ENCODE measurements at regions not wholly inside any gene's neighbourhood (a gene's known extent, or its start where the extent isn't known, plus 50 kb on each side); places are given as distances from the start of the nearest gene placed in this dataset.
"Not testable (repeated sequence)": the region's sequence is repeated elsewhere in the genome, so short reads cannot be mapped to it uniquely, and the experiment has no call there.

- H3K27ac ChIP-seq = no peak overlapping the region
- no peak overlapping the region for H3K9ac ChIP-seq
- H3K4me1 ChIP-seq = no peaks in the 10 kb centered on the region
- no peaks in the 10 kb centered on the region for H3K36me3 ChIP-seq
- no peak overlapping the region for H3K4me3 ChIP-seq
- H3K9me3 ChIP-seq = no peaks in the 10 kb centered on the region
- H3K27me3 ChIP-seq = no peaks in the 10 kb centered on the region
- TF ChIP-seq Cebpa-rat (IDR thresholded peaks at IDR 0.05) = no peak
- no peak overlapping the region for H3K4me2 ChIP-seq
- no peaks in the 10 kb centered on the region for H4K20me1 ChIP-seq
These were observed 92.6 kb upstream of the CREB1 start for GRCh38 chr2:207437136-207437523.

GRCh38 chr2:207437524-207438143 lies 92.1 kb upstream of the CREB1 start:
- H3K27ac ChIP-seq = no peak overlapping the region
- no peaks in the 10 kb centered on the region for H3K9me3 ChIP-seq
- TF ChIP-seq Cebpa-rat (IDR thresholded peaks at IDR 0.05) = no peak
- no peak overlapping the region for H3K4me3 ChIP-seq
- no peaks in the 10 kb centered on the region for H3K27me3 ChIP-seq
- H3K36me3 ChIP-seq = no peaks in the 10 kb centered on the region
- no peaks in the 10 kb centered on the region for H3K4me1 ChIP-seq
- no peak overlapping the region for H3K9ac ChIP-seq
- no peak overlapping the region for H3K4me2 ChIP-seq
- no peaks in the 10 kb centered on the region for H4K20me1 ChIP-seq

DNA sequence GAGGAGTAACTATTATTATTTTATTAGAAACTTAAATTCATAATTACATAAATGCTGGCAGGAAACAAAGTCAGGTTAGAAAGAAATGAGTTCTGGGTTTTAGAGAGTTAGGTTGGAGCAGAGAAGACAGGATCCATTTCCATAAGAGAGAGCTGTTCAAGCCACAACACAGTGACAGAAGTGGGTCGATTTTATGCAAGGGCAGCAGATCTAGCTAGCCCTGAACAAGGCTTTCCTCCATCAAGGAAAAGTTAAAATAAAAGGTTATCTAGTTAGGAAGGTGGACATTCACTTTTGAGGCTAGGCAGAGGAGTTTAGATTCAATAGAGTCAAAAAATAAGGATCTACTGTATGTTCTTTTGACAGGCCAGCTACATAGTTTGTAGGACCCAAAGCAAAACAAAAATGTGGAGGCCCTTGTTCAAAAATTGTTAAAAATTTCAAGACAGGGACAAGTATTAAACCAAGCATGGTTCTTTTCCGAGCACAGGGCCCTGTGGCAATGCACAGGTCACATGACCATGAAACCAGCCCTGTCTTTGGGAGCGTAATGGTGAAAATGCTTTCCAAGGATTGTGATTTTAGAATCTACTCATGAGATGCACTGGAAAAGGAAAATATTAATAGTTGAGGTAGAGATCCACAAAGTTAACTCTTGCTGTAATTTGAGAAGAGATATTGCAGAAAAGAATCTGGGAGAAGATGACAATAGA lies 91.2 kb upstream of the CREB1 start:
- no peak overlapping the region for H3K4me2 ChIP-seq
- H3K9me3 ChIP-seq = no peaks in the 10 kb centered on the region
- H4K20me1 ChIP-seq = no peaks in the 10 kb centered on the region
- H3K4me3 ChIP-seq = no peak overlapping the region
- no peaks in the 10 kb centered on the region for H3K4me1 ChIP-seq
- TF ChIP-seq Cebpa-rat (IDR thresholded peaks at IDR 0.05) = no peak
- no peaks in the 10 kb centered on the region for H3K27me3 ChIP-seq
- H3K9ac ChIP-seq = no peak overlapping the region
- H3K36me3 ChIP-seq = no peaks in the 10 kb centered on the region
- no peak overlapping the region for H3K27ac ChIP-seq

GRCh38 chr2:207439881-207440280 lies 89.9 kb upstream of the CREB1 start:
- not testable (repeated sequence) for H3K27me3 ChIP-seq, H3K9me3 ChIP-seq, H4K20me1 ChIP-seq, H3K4me3 ChIP-seq, H3K36me3 ChIP-seq, H3K27ac ChIP-seq, H3K4me1 ChIP-seq, H3K4me2 ChIP-seq, H3K9ac ChIP-seq

DNA sequence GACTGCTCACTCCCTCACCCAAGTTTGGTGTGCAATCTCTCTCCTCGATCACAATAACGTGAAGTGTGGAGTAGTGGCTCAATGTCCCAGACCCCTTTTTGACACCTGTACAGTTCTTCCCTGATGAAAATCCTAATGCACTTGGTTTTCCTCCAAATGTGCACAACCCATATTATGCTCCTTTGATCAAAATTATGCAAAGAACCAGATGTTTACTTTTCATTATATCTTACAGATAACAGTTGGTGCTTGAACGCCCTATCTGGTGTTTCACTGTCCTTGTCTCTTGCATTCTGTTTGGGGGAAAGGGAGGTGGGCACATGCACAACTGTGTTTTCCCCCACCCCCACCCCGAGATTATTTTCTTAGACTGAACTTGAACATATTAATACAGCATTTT lies 85.0 kb upstream of the CREB1 start:
- no peaks in the 10 kb centered on the region for H3K36me3 ChIP-seq
- H3K4me3 ChIP-seq = no peak overlapping the region
- no peak overlapping the region for H3K9ac ChIP-seq
- H4K20me1 ChIP-seq = no peaks in the 10 kb centered on the region
- H3K27me3 ChIP-seq = no peaks in the 10 kb centered on the region
- H3K9me3 ChIP-seq = no peaks in the 10 kb centered on the region
- no peaks in the 10 kb centered on the region for H3K4me1 ChIP-seq
- no peak overlapping the region for H3K27ac ChIP-seq
- H3K4me2 ChIP-seq = no peak overlapping the region
- no peak for TF ChIP-seq Cebpa-rat (IDR thresholded peaks at IDR 0.05)

DNA sequence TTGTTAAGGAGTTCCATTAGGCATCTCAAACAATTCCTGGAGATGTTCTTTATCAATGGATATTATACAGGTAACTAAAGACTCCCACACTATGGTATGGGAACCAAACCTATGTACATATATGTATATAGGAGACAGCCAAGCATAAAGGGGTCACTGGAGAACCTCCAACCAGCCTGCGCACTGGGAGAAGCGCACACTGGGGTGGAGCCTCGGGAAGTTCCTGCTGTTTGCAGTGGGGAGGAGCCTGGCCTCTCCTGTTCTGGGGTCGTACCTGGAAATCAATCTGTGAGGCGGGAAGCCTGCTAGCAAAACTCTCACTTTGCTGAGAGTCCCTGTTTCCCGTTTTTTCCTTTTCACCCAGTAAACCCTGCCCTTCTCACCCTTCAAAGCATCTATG lies 83.1 kb upstream of the CREB1 start:
- no peak for TF ChIP-seq Cebpa-rat (IDR thresholded peaks at IDR 0.05)
- Histone ChIP-seq H3K9ac (no peak overlapping the region), H3K4me3 (no peak overlapping the region), H3K27me3 (no peaks in the 10 kb centered on the region), H3K4me2 (no peak overlapping the region), H3K36me3 (no peaks in the 10 kb centered on the region), H3K9me3 (no peaks in the 10 kb centered on the region), H3K27ac (no peak overlapping the region), H3K4me1 (no peaks in the 10 kb centered on the region), H4K20me1 (no peaks in the 10 kb centered on the region)

DNA sequence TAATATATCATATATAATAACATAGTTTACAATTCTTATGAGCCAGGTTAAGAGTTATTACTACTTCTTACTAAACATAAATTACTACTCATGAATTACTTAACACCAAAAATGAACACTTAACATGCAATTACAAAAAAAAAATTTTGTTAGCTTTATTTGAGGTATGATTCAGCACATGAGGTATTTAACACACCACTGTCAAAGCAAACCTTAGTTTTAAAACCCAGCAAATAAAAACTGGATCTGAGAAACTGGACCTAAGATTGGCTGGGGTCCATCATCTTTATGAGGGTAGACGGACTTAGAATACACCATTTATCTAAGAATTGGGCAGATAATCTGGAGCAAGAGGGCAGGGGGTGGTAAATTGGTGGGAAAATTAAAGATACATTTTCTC lies 81.8 kb upstream of the CREB1 start:
- no peaks in the 10 kb centered on the region for H3K36me3 ChIP-seq
- no peaks in the 10 kb centered on the region for H3K27me3 ChIP-seq
- no peaks in the 10 kb centered on the region for H3K9me3 ChIP-seq
- no peak for TF ChIP-seq Cebpa-rat (IDR thresholded peaks at IDR 0.05)
- no peak overlapping the region for H3K4me2 ChIP-seq
- no peaks in the 10 kb centered on the region for H4K20me1 ChIP-seq
- no peak overlapping the region for H3K4me3 ChIP-seq
- no peak overlapping the region for H3K9ac ChIP-seq
- no peaks in the 10 kb centered on the region for H3K4me1 ChIP-seq
- no peak overlapping the region for H3K27ac ChIP-seq

DNA sequence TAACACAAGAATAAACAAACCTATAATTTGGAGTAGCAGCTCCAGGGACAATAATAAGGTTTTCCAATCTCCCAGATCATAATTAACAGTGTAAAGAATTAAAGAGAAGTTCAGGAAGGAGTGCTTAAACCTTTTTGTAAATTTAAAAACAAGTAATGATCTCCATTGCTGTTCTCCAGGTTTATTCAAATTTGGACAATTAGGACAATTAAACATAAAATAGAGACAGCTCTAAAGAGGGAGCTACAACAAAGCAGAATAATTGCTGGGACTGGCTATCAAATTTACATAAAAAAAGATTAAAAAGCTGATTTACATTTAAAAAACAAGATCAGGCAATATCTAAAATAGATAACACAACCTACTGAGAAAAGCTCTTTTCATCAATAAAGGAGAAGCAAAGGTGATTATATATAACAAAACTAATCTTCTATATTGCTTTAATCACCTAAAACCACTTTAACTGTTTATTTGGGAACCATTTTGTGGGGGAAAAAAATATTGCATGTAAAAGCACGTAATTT lies 80.1 kb upstream of the CREB1 start:
- Histone ChIP-seq H3K4me3 (no peak overlapping the region), H3K27me3 (no peaks in the 10 kb centered on the region), H3K4me2 (no peak overlapping the region), H4K20me1 (no peaks in the 10 kb centered on the region), H3K4me1 (no peaks in the 10 kb centered on the region), H3K27ac (no peak overlapping the region), H3K9ac (no peak overlapping the region), H3K9me3 (no peaks in the 10 kb centered on the region), H3K36me3 (no peaks in the 10 kb centered on the region)
- TF ChIP-seq Cebpa-rat (IDR thresholded peaks at IDR 0.05) = no peak

DNA sequence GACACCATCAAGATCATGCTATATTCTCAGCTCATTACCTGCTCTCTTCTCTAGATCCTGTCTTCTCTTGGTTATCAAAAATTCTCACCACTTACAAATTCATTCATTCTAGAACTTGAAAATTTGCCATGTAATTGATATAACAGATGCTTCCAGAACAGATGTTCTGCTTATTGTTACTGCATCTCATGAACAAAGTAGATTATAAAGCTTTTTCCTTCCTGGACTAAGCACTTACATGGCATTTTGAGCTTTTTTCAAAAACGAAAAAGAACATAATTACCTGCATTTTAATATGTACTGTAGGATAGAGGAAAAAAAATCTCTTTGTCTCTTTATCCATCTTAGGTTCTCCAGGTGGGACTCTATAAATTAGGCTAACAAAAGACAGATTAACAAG lies 79.6 kb upstream of the CREB1 start:
- H3K4me3 ChIP-seq = no peak overlapping the region
- H3K9me3 ChIP-seq = no peaks in the 10 kb centered on the region
- H3K27ac ChIP-seq = no peak overlapping the region
- TF ChIP-seq Cebpa-rat (IDR thresholded peaks at IDR 0.05) = no peak
- H3K36me3 ChIP-seq = no peaks in the 10 kb centered on the region
- no peaks in the 10 kb centered on the region for H3K4me1 ChIP-seq
- no peaks in the 10 kb centered on the region for H3K27me3 ChIP-seq
- H3K4me2 ChIP-seq = no peak overlapping the region
- no peak overlapping the region for H3K9ac ChIP-seq
- H4K20me1 ChIP-seq = no peaks in the 10 kb centered on the region

DNA sequence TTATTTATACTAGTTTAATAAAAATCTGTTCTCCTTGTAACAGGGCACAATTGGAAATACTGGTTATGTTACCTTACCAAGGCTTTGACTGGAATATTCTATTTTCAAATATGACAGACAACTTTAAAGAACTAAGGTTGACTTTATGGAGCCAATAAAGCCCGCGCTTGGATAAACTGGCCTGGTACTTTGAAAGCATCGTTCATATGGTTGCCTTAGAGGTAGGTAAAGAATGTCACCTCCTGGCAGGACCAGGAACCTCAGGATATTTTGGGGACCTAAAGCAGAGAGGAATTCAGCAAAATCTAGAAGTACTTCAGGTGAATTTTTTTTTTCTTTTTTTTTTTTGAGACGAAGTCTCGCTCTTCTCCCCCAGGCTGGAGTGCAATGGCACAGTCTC lies 71.2 kb upstream of the CREB1 start:
- Histone ChIP-seq H3K9ac (no peak overlapping the region), H3K9me3 (no peaks in the 10 kb centered on the region), H3K27me3 (no peaks in the 10 kb centered on the region), H4K20me1 (no peaks in the 10 kb centered on the region), H3K4me2 (no peak overlapping the region), H3K4me1 (peaks cover 6% of the 10 kb centered on the region), H3K27ac (no peak overlapping the region), H3K36me3 (no peaks in the 10 kb centered on the region), H3K4me3 (no peak overlapping the region)
- TF ChIP-seq Cebpa-rat (IDR thresholded peaks at IDR 0.05) = no peak
